IPS-NIHi7 (cell line): ENCODE measurements at regions not wholly inside any gene's neighbourhood (a gene's known extent, or its start where the extent isn't known, plus 50 kb on each side); places are given as distances from the start of the nearest gene placed in this dataset.
A peak's percentile ranks its signal among the peaks of the same experiment; 100 is the strongest.

Experiments used
- DNase-seq: peaks from one replicate; pipeline ENCODE4 v3.0.0; 2012; ENCODE audit warnings: mixed read lengths; ENCODE audit errors: extremely low spot score

GRCh38 chr20:57076951-57077350 is 189.5 kb downstream of the BMP7 start:
- no peak for DNase-seq

- no peak for DNase-seq
These were observed 188.3 kb downstream of the BMP7 start for GRCh38 chr20:57078116-57078515.

- DNase-seq = no peak
These were observed 187.1 kb downstream of the BMP7 start for GRCh38 chr20:57079031-57080005.

GRCh38 chr20:57080796-57081195 is 185.6 kb downstream of the BMP7 start:
- no peak for DNase-seq

- no peak for DNase-seq
These were observed 184.0 kb downstream of the BMP7 start for GRCh38 chr20:57082357-57082945.

GRCh38 chr20:57083072-57083471 is 183.4 kb downstream of the BMP7 start:
- DNase-seq = no peak

- DNase-seq = no peak
These were observed 180.4 kb downstream of the BMP7 start for GRCh38 chr20:57086066-57086465.

GRCh38 chr20:57087102-57087501 is 179.3 kb downstream of the BMP7 start:
- no peak for DNase-seq

- no peak for DNase-seq
These were observed 178.7 kb downstream of the BMP7 start for GRCh38 chr20:57087705-57088104.

- no peak for DNase-seq
These were observed 178.0 kb downstream of the BMP7 start for GRCh38 chr20:57088436-57088835.

GRCh38 chr20:57089699-57090144 is 176.7 kb downstream of the BMP7 start:
- peak; percentile 92 for DNase-seq

GRCh38 chr20:57090590-57091560 is 175.6 kb downstream of the BMP7 start:
- no peak for DNase-seq

- DNase-seq = no peak
These were observed 174.7 kb downstream of the BMP7 start for GRCh38 chr20:57091748-57092111.

- DNase-seq = peak; percentile 92
These were observed 174.1 kb downstream of the BMP7 start for GRCh38 chr20:57092112-57092899.

GRCh38 chr20:57092900-57093530 is 173.4 kb downstream of the BMP7 start:
- DNase-seq = no peak

GRCh38 chr20:57093766-57094165 is 172.7 kb downstream of the BMP7 start:
- no peak for DNase-seq

- DNase-seq = no peak
These were observed 172.1 kb downstream of the BMP7 start for GRCh38 chr20:57094252-57094891.

GRCh38 chr20:57094991-57095390 is 171.4 kb downstream of the BMP7 start:
- no peak for DNase-seq

- DNase-seq = no peak
These were observed 171.0 kb downstream of the BMP7 start for GRCh38 chr20:57095426-57095825.
